Fibroblast of lung (primary cell): ENCODE measurements at regions not wholly inside any gene's neighbourhood (a gene's known extent, or its start where the extent isn't known, plus 50 kb on each side); places are given as distances from the start of the nearest gene placed in this dataset.

ENCODE experiments used
- CTCF ChIP-seq, 2 donors: IDR thresholded peaks in 1 of 2; conservative IDR thresholded peaks in 1 of 2; 1 replicate in 1 of 2; 2 replicates in 1 of 2; pipeline ENCODE4 v1.5.1; 2011 to 2012; ENCODE audit warnings: low read length in 2 of 2, control low read depth in 1 of 2, inconsistent platforms in 1 of 2, low read depth in 1 of 2, mild to moderate bottlenecking in 1 of 2
- EZH2 ChIP-seq: IDR thresholded peaks from 2 replicates; pipeline ENCODE4 v1.5.1; 2012; ENCODE audit warnings: low read length, control low read depth, mild to moderate bottlenecking; ENCODE audit errors: missing control alignments

GRCh38 chr6:147684906-147685305 is 176.4 kb downstream of the SAMD5 start:
- TF ChIP-seq CTCF (conservative IDR thresholded peaks at IDR 0.05 in 1 of 2, IDR thresholded peaks at IDR 0.05 in 1 of 2; ENCODE audit: low read depth in 1 of 2, low read length in 2 of 2) (no peak), EZH2 (no peak)
